K562 (cell line): ENCODE measurements at regions not wholly inside any gene's neighbourhood (a gene's known extent, or its start where the extent isn't known, plus 50 kb on each side); places are given as distances from the start of the nearest gene placed in this dataset.

ENCODE experiments used
- ATAC-seq: fragments of 200-7000 bp; cut with Tn5 transposase; 3 replicates; pipeline ENCODE4 v1.9.1; 2020; ENCODE audit warnings: moderate library complexity
- BruUV-seq: library from RNA; stranded (reverse); fragments of 400-500 nt; replicated peaks from 2 replicates; lab custom pipeline; 2021; lab: Mats Ljungman, UMichigan
- CTCF ChIA-PET: fragments of 300-600 bp; formaldehyde crosslinking; extraction: SDS; loops from one replicate; lab custom pipeline; 2021; ENCODE audit warnings: low intra/inter-chr PET ratio; lab: Yijun Ruan, JAX
- POLR2A ChIA-PET: fragments of 300-600, 350-650 bp; sonication (Branson Sonifier 250); formaldehyde crosslinking; extraction: SDS; loops from one replicate; lab custom pipeline; 2021; ENCODE audit warnings: antibody characterized with exemption, inconsistent platforms; lab: Yijun Ruan, JAX
- DNase-seq, 4 experiments: peaks; one replicate each; pipeline versions ENCODE4 v3.0.0 to v3.0.0-alpha.2; 2011 to 2018; ENCODE audit warnings: low spot score in 3 of 4, mixed read lengths in 3 of 4; ENCODE audit errors: extremely low read depth in 1 of 4
- FAIRE-seq: peaks from 2 replicates; lab custom pipeline; 2011; peaks lifted over from hg19 to GRCh38; lab: Jason Lieb, UNC
- H2AFZ ChIP-seq: 2 replicates; pipeline ENCODE4 v1.6.0; 2011; ENCODE audit warnings: low read depth, low read length, control low read depth, inconsistent platforms
- H3K27ac ChIP-seq: fragments of 200-600 bp; 3 replicates; pipeline ENCODE4 v1.8.0; 2011; ENCODE audit warnings: low read depth, mild to moderate bottlenecking, control low read depth, inconsistent platforms, low read length, moderate library complexity, mixed read lengths; ENCODE audit errors: extremely low read depth
- H3K27me3 ChIP-seq, 2 experiments: fragments of 300-600 bp in 1 of 2; 2 replicates in 1 of 2; 3 replicates in 1 of 2; pipeline versions ENCODE4 v1.6.0 to v1.8.0; 2011; ENCODE audit warnings: inconsistent platforms in 2 of 2, low read length in 2 of 2, mild to moderate bottlenecking in 1 of 2, mixed read lengths in 1 of 2, moderate library complexity in 1 of 2; ENCODE audit not compliant: control insufficient read depth in 2 of 2, insufficient read depth in 2 of 2
- H3K36me3 ChIP-seq: fragments of 300-600 bp; 3 replicates; pipeline ENCODE4 v1.8.0; 2011; ENCODE audit warnings: mild to moderate bottlenecking, low read length, inconsistent platforms; ENCODE audit not compliant: control insufficient read depth, insufficient read depth
- H3K4me1 ChIP-seq, 2 experiments: fragments of 200-600 bp in 1 of 2; replicated peaks in 1 of 2; 2 replicates in 1 of 2; 3 replicates in 1 of 2; pipeline versions ENCODE4 v1.5.1 to v1.8.0; 2011; ENCODE audit warnings: inconsistent platforms in 2 of 2, low read length in 2 of 2, mild to moderate bottlenecking in 1 of 2, mixed read lengths in 1 of 2, moderate library complexity in 1 of 2; ENCODE audit not compliant: control insufficient read depth in 2 of 2, insufficient read depth in 2 of 2
- H3K4me2 ChIP-seq: 2 replicates; pipeline ENCODE4 v1.6.1; 2011; ENCODE audit warnings: low read length, control low read depth, inconsistent platforms, mixed read lengths; ENCODE audit not compliant: insufficient read depth
- H3K4me3 ChIP-seq: fragments of 200-600 bp; sonication (generic), shearing (Covaris generic); 2 replicates; pipeline ENCODE4 v1.5.1; 2016; ENCODE audit warnings: control low read depth, inconsistent platforms
- H3K79me2 ChIP-seq: fragments of 200-600 bp; 3 replicates; pipeline ENCODE4 v1.8.0; 2011; ENCODE audit warnings: low read length, inconsistent platforms; ENCODE audit not compliant: control insufficient read depth, insufficient read depth
- H3K9ac ChIP-seq, 2 experiments: 2 replicates each; pipeline versions ENCODE4 v1.6.0 to v1.6.1; 2011; ENCODE audit warnings: low read depth in 2 of 2, low read length in 2 of 2, control low read depth in 1 of 2, inconsistent platforms in 1 of 2, mild to moderate bottlenecking in 1 of 2, mixed read lengths in 1 of 2; ENCODE audit not compliant: insufficient read depth in 1 of 2
- H3K9me1 ChIP-seq: one replicate; pipeline ENCODE4 v1.6.0; 2011; ENCODE audit warnings: inconsistent platforms, mild to moderate bottlenecking, low read length, moderate library complexity; ENCODE audit not compliant: control insufficient read depth, insufficient read depth
- H3K9me3 ChIP-seq: replicated peaks from 2 replicates; pipeline ENCODE4 v1.5.1; 2011; ENCODE audit warnings: low read depth, low read length, inconsistent platforms; ENCODE audit not compliant: control insufficient read depth, insufficient read depth
- H4K20me1 ChIP-seq: replicated peaks from 2 replicates; pipeline ENCODE4 v1.6.1; 2011; ENCODE audit warnings: low read length, inconsistent platforms, mixed read lengths; ENCODE audit not compliant: control insufficient read depth, insufficient read depth
- ATF1 ChIP-seq, 2 experiments: fragments of 450-650 bp in 1 of 2; IDR thresholded peaks; 2 replicates each; pipeline ENCODE4 v1.6.1; 2016; ENCODE audit warnings: missing compliant biosample characterization in 1 of 2, missing genetic modification characterization in 1 of 2
- HDAC8 ChIP-seq: fragments of 450-650 bp; IDR thresholded peaks from 2 replicates; pipeline ENCODE4 v1.6.1; 2016; ENCODE audit warnings: mild to moderate bottlenecking, missing genetic modification characterization, moderate library complexity, missing compliant biosample characterization
- ILK ChIP-seq: fragments of 450-650 bp; IDR thresholded peaks from 2 replicates; pipeline ENCODE4 v1.6.1; 2016; ENCODE audit warnings: missing genetic modification characterization, low read depth, mild to moderate bottlenecking, missing compliant biosample characterization, moderate library complexity, borderline replicate concordance
- THRAP3 ChIP-seq: fragments of 450-650 bp; IDR thresholded peaks from 2 replicates; pipeline ENCODE4 v1.6.1; 2016; ENCODE audit warnings: mild to moderate bottlenecking, inconsistent platforms, borderline replicate concordance
- U2AF1 ChIP-seq: fragments of 200-400 bp; formaldehyde crosslinking; optimal IDR thresholded peaks from 2 replicates; pipeline ENCODE3; 2017; ENCODE audit warnings: mild to moderate bottlenecking, low read depth, low read length, moderate library complexity
- ZBTB7A ChIP-seq: IDR thresholded peaks from 2 replicates; pipeline ENCODE4 v1.6.1; 2011; ENCODE audit warnings: low read depth, mild to moderate bottlenecking, low read length, moderate library complexity, borderline replicate concordance; ENCODE audit not compliant: control insufficient read depth
- ZNF134 ChIP-seq: fragments of 250-450 bp; sonication (Bioruptor Pico); conservative IDR thresholded peaks from 2 replicates; pipeline ENCODE4 v1.4.0; 2020
- ZNF146 ChIP-seq: IDR thresholded peaks from one replicate; pipeline ENCODE4 v1.6.1; 2018; ENCODE audit warnings: missing compliant biosample characterization; ENCODE audit not compliant: unreplicated experiment
- WGBS: fragments of 100-300 bp; shearing (Covaris generic); methylation state at CpG from one replicate; pipeline ENCODE4 v1.1.6; 2016; ENCODE audit warnings: low coverage, mixed read lengths; ENCODE audit not compliant: insufficient coverage; ENCODE audit errors: missing lambda C conversion rate; 5-methylcytosine and 5-hydroxymethylcytosine counted together
- in situ Hi-C: fragments of 300-500 bp; cut with MboI; formaldehyde crosslinking; loops from 4 replicates; pipeline ENCODE4 v1.15.0; 2018; ENCODE audit warnings: inconsistent platforms, mixed read lengths
- intact Hi-C: fragments of 100-400 bp; cut with micrococcal nuclease; formaldehyde crosslinking; loops from 2 replicates; pipeline ENCODE4 v1.14.2; 2022
- TF ChIP-seq, protein P1 (sequence below): sonication (generic); formaldehyde crosslinking; IDR thresholded peaks from 2 replicates; pipeline ENCODE4 v1.4.0; 2020; ENCODE audit warnings: mild to moderate bottlenecking, missing genetic modification reagents
- TF ChIP-seq, protein P2 (sequence below): sonication (generic); formaldehyde crosslinking; IDR thresholded peaks from 2 replicates; pipeline ENCODE4 v1.9.0; 2022; ENCODE audit warnings: mild to moderate bottlenecking, missing genetic modification reagents
- TF ChIP-seq, protein P3 (sequence below), 2 experiments: fragments of 450-650 bp in 1 of 2; sonication (generic) in 1 of 2; formaldehyde crosslinking in 1 of 2; IDR thresholded peaks in 1 of 2; conservative IDR thresholded peaks in 1 of 2; 2 replicates each; pipeline versions ENCODE4 v1.6.1 to v1.8.1; 2016 to 2023; ENCODE audit warnings: mild to moderate bottlenecking in 2 of 2, moderate library complexity in 2 of 2, inconsistent platforms in 1 of 2, missing genetic modification reagents in 1 of 2
- TF ChIP-seq, protein P4 (sequence below): sonication (generic); formaldehyde crosslinking; IDR thresholded peaks from 2 replicates; pipeline ENCODE4 v1.8.1; 2023; ENCODE audit warnings: missing genetic modification reagents, mild to moderate bottlenecking, borderline replicate concordance

DNA sequence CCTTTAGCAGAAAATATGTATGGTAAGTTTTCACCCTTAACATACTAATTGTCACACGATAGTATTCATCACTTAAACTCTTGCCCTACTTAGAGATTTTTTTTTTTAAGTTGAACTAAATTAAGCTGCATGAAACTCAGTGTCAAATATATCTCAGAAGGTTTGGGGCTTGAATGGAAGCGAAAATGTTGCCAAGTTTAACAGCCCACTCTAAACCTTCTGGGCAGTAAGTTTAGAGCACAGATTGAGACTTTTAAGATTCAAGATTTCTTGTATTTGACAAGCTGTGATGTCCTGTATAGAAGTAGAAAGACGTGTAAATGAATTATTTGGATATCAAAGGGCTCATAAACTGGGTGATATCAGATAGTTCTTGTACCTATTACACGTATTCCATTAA, 287.3 kb upstream of the FLRT2 start (continued):
- TF ChIP-seq, protein P1, sequence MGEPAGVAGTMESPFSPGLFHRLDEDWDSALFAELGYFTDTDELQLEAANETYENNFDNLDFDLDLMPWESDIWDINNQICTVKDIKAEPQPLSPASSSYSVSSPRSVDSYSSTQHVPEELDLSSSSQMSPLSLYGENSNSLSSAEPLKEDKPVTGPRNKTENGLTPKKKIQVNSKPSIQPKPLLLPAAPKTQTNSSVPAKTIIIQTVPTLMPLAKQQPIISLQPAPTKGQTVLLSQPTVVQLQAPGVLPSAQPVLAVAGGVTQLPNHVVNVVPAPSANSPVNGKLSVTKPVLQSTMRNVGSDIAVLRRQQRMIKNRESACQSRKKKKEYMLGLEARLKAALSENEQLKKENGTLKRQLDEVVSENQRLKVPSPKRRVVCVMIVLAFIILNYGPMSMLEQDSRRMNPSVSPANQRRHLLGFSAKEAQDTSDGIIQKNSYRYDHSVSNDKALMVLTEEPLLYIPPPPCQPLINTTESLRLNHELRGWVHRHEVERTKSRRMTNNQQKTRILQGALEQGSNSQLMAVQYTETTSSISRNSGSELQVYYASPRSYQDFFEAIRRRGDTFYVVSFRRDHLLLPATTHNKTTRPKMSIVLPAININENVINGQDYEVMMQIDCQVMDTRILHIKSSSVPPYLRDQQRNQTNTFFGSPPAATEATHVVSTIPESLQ (CRISPR knock-in tag), result no peak
- TF ChIP-seq, protein P2, sequence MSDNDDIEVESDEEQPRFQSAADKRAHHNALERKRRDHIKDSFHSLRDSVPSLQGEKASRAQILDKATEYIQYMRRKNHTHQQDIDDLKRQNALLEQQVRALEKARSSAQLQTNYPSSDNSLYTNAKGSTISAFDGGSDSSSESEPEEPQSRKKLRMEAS, result no peak
- TF ChIP-seq THRAP3 (no peak), ILK (tag) (no peak)

DNA sequence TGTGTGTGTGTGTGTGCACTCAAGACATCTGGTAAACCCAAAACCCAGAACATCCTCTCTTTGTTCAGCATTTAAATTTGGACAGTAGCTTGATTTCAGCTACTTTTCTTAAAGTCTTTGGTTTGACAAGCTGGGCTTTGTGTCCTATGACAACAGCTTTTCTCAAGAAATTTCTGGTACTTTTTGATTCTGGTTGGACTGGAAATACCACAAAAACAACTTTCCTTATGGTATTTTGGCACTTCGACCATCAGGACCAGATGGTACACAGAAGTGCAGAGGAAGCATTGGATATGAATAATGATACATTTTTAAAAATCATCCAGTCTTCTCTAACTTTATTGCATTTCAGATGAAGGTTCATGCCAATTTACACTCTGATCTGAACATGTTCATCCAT, 286.6 kb upstream of the FLRT2 start:
- POLR2A ChIA-PET, result no interaction called here
- Histone ChIP-seq H4K20me1 (no peaks in the 10 kb centered on the region), H3K9ac (no peak overlapping the region), H3K4me2 (no peak overlapping the region), H3K9me1 (no peaks in the 10 kb centered on the region), H3K4me3 (no peak overlapping the region), H3K9me3 (no peaks in the 10 kb centered on the region), H3K79me2 (no peaks in the 10 kb centered on the region), H3K36me3 (no peaks in the 10 kb centered on the region), H3K4me1 (no peaks in the 10 kb centered on the region), H2AFZ (no peak overlapping the region), H3K27me3 (no peaks in the 10 kb centered on the region), H3K27ac (no peak overlapping the region)
- in situ Hi-C loops, result no loop called here
- no peak for FAIRE-seq
- CTCF ChIA-PET, result no interaction called here
- 0% methylated on average over 1 of the region's 1 CpG for WGBS
- no peak for ATAC-seq
- intact Hi-C loops, result no loop called here
- no peak for DNase-seq
- BruUV-seq, result no TSS peak
- TF ChIP-seq ZNF146, result no peak
- no peak for TF ChIP-seq U2AF1
- TF ChIP-seq, protein P3, sequence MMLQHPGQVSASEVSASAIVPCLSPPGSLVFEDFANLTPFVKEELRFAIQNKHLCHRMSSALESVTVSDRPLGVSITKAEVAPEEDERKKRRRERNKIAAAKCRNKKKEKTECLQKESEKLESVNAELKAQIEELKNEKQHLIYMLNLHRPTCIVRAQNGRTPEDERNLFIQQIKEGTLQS (IDR thresholded peaks at IDR 0.05), result no peak
- TF ChIP-seq, protein P3 (CRISPR knock-in tag; conservative IDR thresholded peaks at IDR 0.05), result no peak
- no peak for TF ChIP-seq ATF1 (CRISPR knock-in tag; IDR thresholded peaks at IDR 0.05)
- no peak for TF ChIP-seq ATF1 (tag; IDR thresholded peaks at IDR 0.05)
- TF ChIP-seq, protein P4, sequence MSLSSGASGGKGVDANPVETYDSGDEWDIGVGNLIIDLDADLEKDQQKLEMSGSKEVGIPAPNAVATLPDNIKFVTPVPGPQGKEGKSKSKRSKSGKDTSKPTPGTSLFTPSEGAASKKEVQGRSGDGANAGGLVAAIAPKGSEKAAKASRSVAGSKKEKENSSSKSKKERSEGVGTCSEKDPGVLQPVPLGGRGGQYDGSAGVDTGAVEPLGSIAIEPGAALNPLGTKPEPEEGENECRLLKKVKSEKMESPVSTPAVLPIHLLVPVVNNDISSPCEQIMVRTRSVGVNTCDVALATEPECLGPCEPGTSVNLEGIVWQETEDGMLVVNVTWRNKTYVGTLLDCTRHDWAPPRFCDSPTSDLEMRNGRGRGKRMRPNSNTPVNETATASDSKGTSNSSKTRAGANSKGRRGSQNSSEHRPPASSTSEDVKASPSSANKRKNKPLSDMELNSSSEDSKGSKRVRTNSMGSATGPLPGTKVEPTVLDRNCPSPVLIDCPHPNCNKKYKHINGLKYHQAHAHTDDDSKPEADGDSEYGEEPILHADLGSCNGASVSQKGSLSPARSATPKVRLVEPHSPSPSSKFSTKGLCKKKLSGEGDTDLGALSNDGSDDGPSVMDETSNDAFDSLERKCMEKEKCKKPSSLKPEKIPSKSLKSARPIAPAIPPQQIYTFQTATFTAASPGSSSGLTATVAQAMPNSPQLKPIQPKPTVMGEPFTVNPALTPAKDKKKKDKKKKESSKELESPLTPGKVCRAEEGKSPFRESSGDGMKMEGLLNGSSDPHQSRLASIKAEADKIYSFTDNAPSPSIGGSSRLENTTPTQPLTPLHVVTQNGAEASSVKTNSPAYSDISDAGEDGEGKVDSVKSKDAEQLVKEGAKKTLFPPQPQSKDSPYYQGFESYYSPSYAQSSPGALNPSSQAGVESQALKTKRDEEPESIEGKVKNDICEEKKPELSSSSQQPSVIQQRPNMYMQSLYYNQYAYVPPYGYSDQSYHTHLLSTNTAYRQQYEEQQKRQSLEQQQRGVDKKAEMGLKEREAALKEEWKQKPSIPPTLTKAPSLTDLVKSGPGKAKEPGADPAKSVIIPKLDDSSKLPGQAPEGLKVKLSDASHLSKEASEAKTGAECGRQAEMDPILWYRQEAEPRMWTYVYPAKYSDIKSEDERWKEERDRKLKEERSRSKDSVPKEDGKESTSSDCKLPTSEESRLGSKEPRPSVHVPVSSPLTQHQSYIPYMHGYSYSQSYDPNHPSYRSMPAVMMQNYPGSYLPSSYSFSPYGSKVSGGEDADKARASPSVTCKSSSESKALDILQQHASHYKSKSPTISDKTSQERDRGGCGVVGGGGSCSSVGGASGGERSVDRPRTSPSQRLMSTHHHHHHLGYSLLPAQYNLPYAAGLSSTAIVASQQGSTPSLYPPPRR, result no peak
- TF ChIP-seq ZNF134, result no peak
- TF ChIP-seq ZBTB7A, result no peak
- TF ChIP-seq HDAC8 (tag), result no peak
